GM12878 (cell line): ENCODE measurements at regions not wholly inside any gene's neighbourhood (a gene's known extent, or its start where the extent isn't known, plus 50 kb on each side); places are given as distances from the start of the nearest gene placed in this dataset.

Source experiments
- ATAC-seq: fragments of 200-7000 bp; cut with Tn5 transposase; 3 replicates; pipeline ENCODE4 v1.9.1; 2020; ENCODE audit warnings: mild to moderate bottlenecking, moderate library complexity
- BruUV-seq: library from RNA; stranded (reverse); fragments of 400-500 nt; replicated peaks from 2 replicates; lab custom pipeline; 2021; lab: Mats Ljungman, UMichigan
- CTCF ChIA-PET: fragments of 300-600 bp; sonication (Branson Sonifier 250); formaldehyde crosslinking; extraction: SDS; loops from one replicate; lab custom pipeline; 2021; ENCODE audit warnings: inconsistent platforms; lab: Yijun Ruan, JAX
- POLR2A ChIA-PET: fragments of 350-600 bp; formaldehyde crosslinking; extraction: SDS; loops from one replicate; lab custom pipeline; 2021; ENCODE audit warnings: inconsistent platforms; lab: Charles Lee
- RAD21 ChIA-PET: fragments of 300-600 bp; sonication (Branson Sonifier 250); formaldehyde crosslinking; loops from one replicate; lab custom pipeline; 2023; ENCODE audit warnings: antibody characterized with exemption; ENCODE audit not compliant: unreplicated experiment; lab: Charles Lee
- SMC1A ChIA-PET: fragments of 300-600 bp; sonication (Branson Sonifier 250); formaldehyde crosslinking; loops from one replicate; lab custom pipeline; 2023; ENCODE audit not compliant: unreplicated experiment, uncharacterized antibody; lab: Charles Lee
- DNase-seq: peaks from one replicate; pipeline ENCODE4 v3.0.0-alpha.2; 2011; ENCODE audit warnings: low read depth, low spot score
- FAIRE-seq: peaks from 3 replicates; lab custom pipeline; 2011; peaks lifted over from hg19 to GRCh38; lab: Jason Lieb, UNC
- H2AFZ ChIP-seq: 2 replicates; pipeline ENCODE4 v1.6.0; 2011; ENCODE audit warnings: low read depth, low read length, control low read depth; ENCODE audit not compliant: control insufficient read depth
- H3K27ac ChIP-seq: 2 replicates; pipeline ENCODE4 v1.5.1; 2011; ENCODE audit warnings: control low read depth; ENCODE audit not compliant: control insufficient read depth, insufficient read depth
- H3K27me3 ChIP-seq, 2 experiments: replicated peaks in 1 of 2; 2 replicates each; pipeline versions ENCODE4 v1.6.0 to v1.6.1; 2011; ENCODE audit warnings: low read length in 1 of 2; ENCODE audit not compliant: control insufficient read depth in 2 of 2, insufficient read depth in 2 of 2
- H3K36me3 ChIP-seq, 2 experiments: 2 replicates each; pipeline ENCODE4 v1.5.1; 2011; ENCODE audit warnings: low read length in 1 of 2; ENCODE audit not compliant: control insufficient read depth in 2 of 2, insufficient read depth in 2 of 2
- H3K4me1 ChIP-seq: 2 replicates; pipeline ENCODE4 v1.6.1; 2011; ENCODE audit warnings: mild to moderate bottlenecking, low read length, moderate library complexity, mixed read lengths; ENCODE audit not compliant: control insufficient read depth, insufficient read depth
- H3K4me2 ChIP-seq: 2 replicates; pipeline ENCODE4 v1.6.0; 2011; ENCODE audit warnings: control low read depth; ENCODE audit not compliant: control insufficient read depth, insufficient read depth
- H3K4me3 ChIP-seq: fragments of 200-600 bp; sonication (generic); 2 replicates; pipeline ENCODE4 v1.5.1; 2016
- H3K79me2 ChIP-seq: 2 replicates; pipeline ENCODE4 v1.6.0; 2011; ENCODE audit warnings: low read length; ENCODE audit not compliant: control insufficient read depth, insufficient read depth
- H3K9ac ChIP-seq: 2 replicates; pipeline ENCODE4 v1.8.0; 2011; ENCODE audit warnings: low read length, control low read depth, mixed read lengths; ENCODE audit not compliant: control insufficient read depth, insufficient read depth
- H3K9me3 ChIP-seq: replicated peaks from 3 replicates; pipeline ENCODE4 v1.5.1; 2011; ENCODE audit warnings: mild to moderate bottlenecking, low read length; ENCODE audit not compliant: control insufficient read depth, insufficient read depth
- H4K20me1 ChIP-seq: 2 replicates; pipeline ENCODE4 v1.6.0; 2011; ENCODE audit not compliant: control insufficient read depth, insufficient read depth
- BCL11A ChIP-seq: IDR thresholded peaks from 2 replicates; pipeline ENCODE4 v1.6.1; 2011; ENCODE audit warnings: low read depth, low read length
- BMI1 ChIP-seq: fragments of 450-650 bp; IDR thresholded peaks from 2 replicates; pipeline ENCODE4 v1.6.1; 2016; ENCODE audit warnings: mild to moderate bottlenecking, moderate library complexity, borderline replicate concordance
- KAT2A ChIP-seq: conservative IDR thresholded peaks from 2 replicates; pipeline ENCODE4 v1.6.1; 2011; ENCODE audit warnings: low read depth, low read length; ENCODE audit not compliant: control insufficient read depth
- SIN3A ChIP-seq: IDR thresholded peaks from 2 replicates; pipeline ENCODE4 v1.6.1; 2012; ENCODE audit warnings: low read depth, low read length, improper control_type of control experiment
- SIX5 ChIP-seq: IDR thresholded peaks from 2 replicates; pipeline ENCODE4 v1.6.1; 2011; ENCODE audit warnings: mild to moderate bottlenecking, low read depth, low read length, moderate library complexity; ENCODE audit not compliant: severe bottlenecking
- SPI1 ChIP-seq: IDR thresholded peaks from 2 replicates; pipeline ENCODE4 v1.6.1; 2011; ENCODE audit warnings: low read depth, mild to moderate bottlenecking, low read length, moderate library complexity, borderline replicate concordance; ENCODE audit not compliant: insufficient read depth
- WGBS: methylation state at CpG from one replicate; pipeline ENCODE4 v1.1.6; 2016; ENCODE audit warnings: low lambda C conversion rate; ENCODE audit not compliant: insufficient replicate concordance, insufficient coverage; ENCODE audit errors: missing lambda C conversion rate; 5-methylcytosine and 5-hydroxymethylcytosine counted together
- in situ Hi-C: fragments of 300-500 bp; cut with MboI; formaldehyde crosslinking; loops from 9 replicates; pipeline ENCODE4 v1.14.3; 2018; ENCODE audit warnings: mixed read lengths
- intact Hi-C: fragments of 100-400 bp; cut with micrococcal nuclease; formaldehyde crosslinking; loops from one replicate; pipeline ENCODE4 v1.14.2; 2022; ENCODE audit not compliant: unreplicated experiment

- in situ Hi-C loops: no loop called here
- TF ChIP-seq SPI1 (peak; percentile 59; the same call in 1 of the 2 replicates), SIN3A (no peak), BCL11A (no peak), BMI1 (0 out of 2 replicates have a peak, but pooled peaks have one; percentile 50), SIX5 (peak; percentile 53), KAT2A (no peak)
- Histone ChIP-seq H3K36me3 (no peaks in the 10 kb centered on the region), H2AFZ (no peak overlapping the region), H3K79me2 (no peaks in the 10 kb centered on the region), H4K20me1 (no peaks in the 10 kb centered on the region), H3K27me3 (peaks cover 2 to 3% of the 10 kb centered on the region in 2 experiments; a peak in 2 of 4 replicates), H3K9me3 (no peaks in the 10 kb centered on the region), H3K4me1 (peaks cover 6% of the 10 kb centered on the region), H3K27ac (no peak overlapping the region), H3K4me2 (no peak overlapping the region; the same call in 1 of the 2 replicates), H3K9ac (no peak overlapping the region), H3K4me3 (no peak overlapping the region)
- no peak for DNase-seq
- peak; percentile 95 for ATAC-seq
- RAD21 ChIA-PET: interaction anchor here (0.6 to 1.5 kb wide), 4 partner anchors 55 to 210 kb away, joined by 3 to 5 read pairs (median 3); no protein-coding TSS in a partner anchor
- POLR2A ChIA-PET: no interaction called here
- 7% methylated on average over 11 of the region's 11 CpGs for WGBS
- SMC1A ChIA-PET: interaction anchor here (0.9 kb wide), 1 partner anchor 72 kb away, joined by 3 read pairs; no protein-coding TSS in a partner anchor
- peak; percentile 54 for FAIRE-seq
- intact Hi-C loops: no loop called here
- CTCF ChIA-PET: interaction anchor here (0.8 to 1.7 kb wide), 2 partner anchors 66 to 214 kb away, joined by 3 to 6 read pairs; no protein-coding TSS in a partner anchor
- no TSS peak for BruUV-seq
Measured at GRCh38 chr5:141747152-141748141, 65.4 kb upstream of the ARAP3 start.
